Prostate gland (tissue), 2 donors: ENCODE measurements at regions not wholly inside any gene's neighbourhood (a gene's known extent, or its start where the extent isn't known, plus 50 kb on each side); places are given as distances from the start of the nearest gene placed in this dataset.

Experiments
- DNase-seq: peaks from one replicate; pipeline ENCODE4 v3.0.0-alpha.2; 2019; ENCODE audit warnings: low spot score
- H3K27ac ChIP-seq, 2 donors: fragments of 200-600 bp; sonication (generic); 2 replicates each; pipeline ENCODE4 v1.5.1; 2017 to 2019
- H3K27me3 ChIP-seq: fragments of 200-600 bp; sonication (generic); replicated peaks from 2 replicates; pipeline ENCODE4 v1.5.1; 2019; ENCODE audit not compliant: insufficient read depth
- H3K36me3 ChIP-seq, 2 donors: fragments of 200-600 bp; sonication (generic); 1 replicate in 1 of 2; 2 replicates in 1 of 2; pipeline versions ENCODE4 v1.5.1 to v1.8.1; 2017 to 2019
- H3K4me1 ChIP-seq: fragments of 200-600 bp; sonication (generic); replicated peaks from 2 replicates; pipeline ENCODE4 v1.5.1; 2019
- H3K4me3 ChIP-seq, 2 donors: fragments of 200-600 bp; sonication (generic); 2 replicates each; pipeline ENCODE4 v1.5.1; 2017 to 2019
- H3K9me3 ChIP-seq: fragments of 200-600 bp; sonication (generic); 2 replicates; pipeline ENCODE4 v1.5.1; 2017
- POLR2A ChIP-seq: fragments of 450-650 bp; IDR thresholded peaks from one replicate; pipeline ENCODE4 v1.6.1; 2016; ENCODE audit warnings: antibody characterized with exemption, mild to moderate bottlenecking
- POLR2AphosphoS5 ChIP-seq: sonication (generic); formaldehyde crosslinking; IDR thresholded peaks from one replicate; pipeline ENCODE4 v1.6.1; 2017; ENCODE audit warnings: antibody characterized with exemption
- WGBS: methylation state at CpG from one replicate; pipeline ENCODE4 v1.1.5; 2018; 5-methylcytosine and 5-hydroxymethylcytosine counted together
- intact Hi-C: fragments of 100-400 bp; cut with DNase I; formaldehyde crosslinking; loops from one replicate; pipeline ENCODE4 v1.14.2; 2022
- TF ChIP-seq, protein P1 (sequence below), 4 experiments: fragments of 200-600 bp in 2 of 4; fragments of 450-650 bp in 2 of 4; sonication (generic) in 2 of 4; IDR thresholded peaks; 1 replicate in 3 of 4; 2 replicates in 1 of 4; pipeline ENCODE4 v1.5.1; 2016 to 2019; ENCODE audit warnings: antibody characterized with exemption in 4 of 4, mild to moderate bottlenecking in 2 of 4, moderate library complexity in 2 of 4

GRCh38 chr3:140845882-140846281 is 95.8 kb upstream of the SLC25A36 start:
- Histone ChIP-seq H3K36me3 (no peaks in the 10 kb centered on the region), H3K27me3 (peaks cover 4% of the 10 kb centered on the region), H3K27ac (no peak overlapping the region), H3K4me3 (no peak overlapping the region), H3K4me1 (no peaks in the 10 kb centered on the region), H3K9me3 (no peaks in the 10 kb centered on the region)
- no peak for TF ChIP-seq POLR2A
- no peak for TF ChIP-seq POLR2AphosphoS5
- TF ChIP-seq, protein P1, sequence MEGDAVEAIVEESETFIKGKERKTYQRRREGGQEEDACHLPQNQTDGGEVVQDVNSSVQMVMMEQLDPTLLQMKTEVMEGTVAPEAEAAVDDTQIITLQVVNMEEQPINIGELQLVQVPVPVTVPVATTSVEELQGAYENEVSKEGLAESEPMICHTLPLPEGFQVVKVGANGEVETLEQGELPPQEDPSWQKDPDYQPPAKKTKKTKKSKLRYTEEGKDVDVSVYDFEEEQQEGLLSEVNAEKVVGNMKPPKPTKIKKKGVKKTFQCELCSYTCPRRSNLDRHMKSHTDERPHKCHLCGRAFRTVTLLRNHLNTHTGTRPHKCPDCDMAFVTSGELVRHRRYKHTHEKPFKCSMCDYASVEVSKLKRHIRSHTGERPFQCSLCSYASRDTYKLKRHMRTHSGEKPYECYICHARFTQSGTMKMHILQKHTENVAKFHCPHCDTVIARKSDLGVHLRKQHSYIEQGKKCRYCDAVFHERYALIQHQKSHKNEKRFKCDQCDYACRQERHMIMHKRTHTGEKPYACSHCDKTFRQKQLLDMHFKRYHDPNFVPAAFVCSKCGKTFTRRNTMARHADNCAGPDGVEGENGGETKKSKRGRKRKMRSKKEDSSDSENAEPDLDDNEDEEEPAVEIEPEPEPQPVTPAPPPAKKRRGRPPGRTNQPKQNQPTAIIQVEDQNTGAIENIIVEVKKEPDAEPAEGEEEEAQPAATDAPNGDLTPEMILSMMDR (IDR thresholded peaks at IDR 0.05): no peak
- 76% methylated on average over 2 of the region's 2 CpGs for WGBS
- intact Hi-C loops: no loop called here
- DNase-seq: no peak

GRCh38 chr3:140848666-140849065 is 93.0 kb upstream of the SLC25A36 start:
- no peaks in the 10 kb centered on the region for H3K4me1 ChIP-seq
- no peak overlapping the region for H3K27ac ChIP-seq
- TF ChIP-seq POLR2A (no peak), POLR2AphosphoS5 (no peak)
- TF ChIP-seq, protein P1 (IDR thresholded peaks at IDR 0.05): no peak
- H3K36me3 ChIP-seq: no peaks in the 10 kb centered on the region
- peaks cover 4% of the 10 kb centered on the region for H3K27me3 ChIP-seq
- intact Hi-C loops: no loop called here
- no peak overlapping the region for H3K4me3 ChIP-seq
- H3K9me3 ChIP-seq: no peaks in the 10 kb centered on the region
- no peak for DNase-seq
- WGBS: 29% methylated on average over 1 of the region's 1 CpG

DNA sequence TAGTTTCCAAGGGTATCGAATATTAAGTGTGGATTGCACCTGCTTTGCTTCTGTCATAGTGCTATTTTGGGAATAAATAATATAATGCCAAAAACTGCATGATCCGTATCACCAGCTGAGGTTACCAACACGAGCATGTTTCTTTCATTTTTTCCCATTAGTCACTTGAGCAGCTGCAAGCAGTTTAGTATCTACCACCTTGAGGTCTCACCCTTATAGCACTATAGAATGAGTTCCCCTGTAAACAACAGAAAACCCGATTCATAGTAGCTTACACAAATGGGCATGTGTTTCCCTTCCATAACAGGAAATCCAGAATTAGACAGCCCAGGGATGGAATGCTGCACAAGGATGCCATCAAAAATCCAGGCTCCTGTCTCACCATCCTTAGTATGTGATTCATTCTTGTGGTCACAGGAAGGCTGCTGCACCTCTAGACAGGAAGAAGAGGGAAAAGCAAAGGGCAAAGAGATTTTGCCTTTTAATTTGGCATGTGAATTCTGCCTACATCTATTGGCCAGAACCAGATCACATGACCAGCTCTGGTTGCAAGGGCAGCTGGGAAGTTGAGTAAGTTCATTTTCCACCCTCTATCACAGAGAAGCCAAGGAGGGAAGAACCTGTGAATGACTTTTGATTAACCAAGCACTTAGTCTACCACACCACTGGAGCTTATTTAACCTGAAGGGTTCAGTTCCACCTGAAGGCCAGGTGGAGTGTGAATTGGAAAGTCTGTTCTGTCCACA is 91.3 kb upstream of the SLC25A36 start:
- 64% methylated on average over 4 of the region's 4 CpGs for WGBS
- intact Hi-C loops: no loop called here

GRCh38 chr3:140854961-140855360 is 86.7 kb upstream of the SLC25A36 start:
- H3K4me3 ChIP-seq: no peak overlapping the region
- no peaks in the 10 kb centered on the region for H3K27me3 ChIP-seq
- intact Hi-C loops: no loop called here
- TF ChIP-seq POLR2AphosphoS5: no peak
- TF ChIP-seq, protein P1 (IDR thresholded peaks at IDR 0.05): no peak
- TF ChIP-seq POLR2A: no peak
- no peak for DNase-seq
- H3K36me3 ChIP-seq: no peaks in the 10 kb centered on the region
- no peak overlapping the region for H3K27ac ChIP-seq
- no peaks in the 10 kb centered on the region for H3K9me3 ChIP-seq
- 46% methylated on average over 2 of the region's 2 CpGs for whole genome bisulfite sequencing
- H3K4me1 ChIP-seq: no peaks in the 10 kb centered on the region

More for the DNA sequence above, 91.3 kb upstream of the SLC25A36 start:
- no peak for DNase-seq
- H3K4me3 ChIP-seq: no peak overlapping the region
- no peaks in the 10 kb centered on the region for H3K4me1 ChIP-seq
- H3K36me3 ChIP-seq: no peaks in the 10 kb centered on the region
- TF ChIP-seq POLR2AphosphoS5 (no peak), POLR2A (no peak)
- TF ChIP-seq, protein P1 (IDR thresholded peaks at IDR 0.05): no peak
- no peak overlapping the region for H3K27ac ChIP-seq
- H3K27me3 ChIP-seq: peaks cover 4% of the 10 kb centered on the region
- H3K9me3 ChIP-seq: no peaks in the 10 kb centered on the region

DNA sequence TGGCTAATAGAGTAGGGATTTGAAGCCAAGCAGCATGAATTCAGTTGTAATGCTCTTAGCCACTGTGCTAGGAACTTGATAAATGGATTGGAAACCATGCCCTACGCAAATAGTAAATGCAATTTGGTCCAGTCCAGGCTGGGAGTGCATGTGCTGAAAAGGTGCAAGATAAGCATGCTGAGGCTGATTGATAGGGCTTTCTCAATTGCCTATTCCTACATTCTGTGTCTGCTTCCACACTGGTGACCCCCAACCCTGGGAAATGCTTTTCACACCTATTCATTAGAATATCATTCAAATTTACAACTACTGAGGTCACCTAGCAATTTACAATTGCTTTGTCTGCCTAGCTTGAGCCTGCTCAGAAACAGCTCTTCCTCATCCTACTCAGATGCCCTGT is 84.7 kb upstream of the SLC25A36 start:
- Histone ChIP-seq H3K4me3 (no peak overlapping the region), H3K36me3 (no peaks in the 10 kb centered on the region), H3K27ac (no peak overlapping the region), H3K4me1 (no peaks in the 10 kb centered on the region), H3K9me3 (no peaks in the 10 kb centered on the region), H3K27me3 (no peaks in the 10 kb centered on the region)
- 95% methylated on average over 1 of the region's 1 CpG for WGBS
- TF ChIP-seq, protein P1 (IDR thresholded peaks at IDR 0.05): no peak
- TF ChIP-seq POLR2AphosphoS5 (no peak), POLR2A (no peak)
- DNase-seq: no peak
- intact Hi-C loops: no loop called here
